NCI-H2227 (cell line): ENCODE measurements at regions not wholly inside any gene's neighbourhood (a gene's known extent, or its start where the extent isn't known, plus 50 kb on each side); places are given as distances from the start of the nearest gene placed in this dataset.

ENCODE experiments used
- DNase-seq: peaks from one replicate; lab custom pipeline; 2025; ENCODE audit not compliant: unreplicated experiment; lab: John Stamatoyannopoulos, UW

GRCh38 chr1:36644556-36644955 lies 161.8 kb upstream of the CSF3R start:
- DNase-seq, result no peak

GRCh38 chr1:36643371-36644270 lies 160.9 kb upstream of the CSF3R start:
- no peak for DNase-seq

GRCh38 chr1:36642802-36643201 lies 160.1 kb upstream of the CSF3R start:
- DNase-seq, result no peak

DNA sequence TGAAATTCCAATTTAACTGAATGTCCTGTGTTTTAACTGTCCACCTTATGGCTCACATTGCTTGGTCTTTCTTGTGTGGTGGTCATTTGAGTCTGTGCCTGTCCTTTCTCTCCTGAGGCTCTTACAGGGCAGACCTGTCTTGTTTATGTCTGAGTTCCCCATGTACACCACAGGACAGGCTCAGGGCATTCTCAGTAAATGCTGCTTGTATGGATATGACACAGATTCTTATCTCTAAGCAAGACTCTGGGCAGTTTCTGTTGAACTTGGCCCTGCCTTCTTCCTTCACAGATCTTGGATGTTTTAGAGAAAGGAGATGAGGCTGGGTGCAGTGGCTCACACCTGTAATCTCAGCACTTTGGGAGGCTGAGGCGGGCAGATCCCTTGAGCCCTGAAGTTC lies 159.1 kb upstream of the CSF3R start:
- DNase-seq, result no peak

DNA sequence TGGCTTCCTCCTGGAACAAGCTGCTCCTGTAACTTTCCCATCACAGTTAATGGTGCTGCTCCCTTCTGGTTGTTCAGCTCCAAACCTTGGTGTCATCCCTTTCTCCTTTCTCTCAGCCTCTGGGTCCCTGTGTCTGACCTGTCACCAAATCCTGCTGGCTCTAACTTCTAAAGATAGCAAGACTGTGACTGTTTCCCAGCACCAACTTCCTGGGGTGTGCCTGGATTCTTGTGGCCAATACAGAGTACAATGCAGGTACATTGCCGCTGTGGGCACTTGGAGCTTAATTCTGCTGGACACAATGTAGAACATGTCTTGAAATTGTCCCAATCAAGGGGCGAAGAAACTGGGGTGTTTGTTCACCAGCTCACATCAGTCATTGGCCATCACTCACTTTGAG lies 156.7 kb upstream of the CSF3R start:
- DNase-seq, result no peak

GRCh38 chr1:36638268-36638667 lies 155.6 kb upstream of the CSF3R start:
- no peak for DNase-seq

DNA sequence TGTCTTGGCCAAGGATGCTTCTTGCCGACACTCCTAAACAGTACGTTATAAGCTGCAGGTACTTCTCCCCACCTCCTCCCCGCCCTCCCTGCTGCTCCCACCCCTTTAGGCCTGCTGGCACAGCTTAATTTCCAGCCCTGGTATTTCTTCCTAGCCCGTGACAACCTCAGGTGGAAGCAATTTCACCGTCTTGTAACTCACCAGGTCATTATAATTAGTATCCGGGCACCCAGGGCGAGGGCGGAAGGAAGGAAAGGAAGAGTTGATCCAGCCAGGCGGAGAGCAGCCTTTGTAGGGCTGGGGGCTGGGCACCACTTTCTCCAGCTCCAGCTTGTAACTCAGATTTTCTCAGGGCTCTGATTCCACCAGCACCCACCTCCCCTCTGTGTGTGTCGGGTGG lies 153.5 kb upstream of the CSF3R start:
- DNase-seq, result no peak

GRCh38 chr1:36635284-36635683 lies 152.6 kb upstream of the CSF3R start:
- DNase-seq, result no peak

DNA sequence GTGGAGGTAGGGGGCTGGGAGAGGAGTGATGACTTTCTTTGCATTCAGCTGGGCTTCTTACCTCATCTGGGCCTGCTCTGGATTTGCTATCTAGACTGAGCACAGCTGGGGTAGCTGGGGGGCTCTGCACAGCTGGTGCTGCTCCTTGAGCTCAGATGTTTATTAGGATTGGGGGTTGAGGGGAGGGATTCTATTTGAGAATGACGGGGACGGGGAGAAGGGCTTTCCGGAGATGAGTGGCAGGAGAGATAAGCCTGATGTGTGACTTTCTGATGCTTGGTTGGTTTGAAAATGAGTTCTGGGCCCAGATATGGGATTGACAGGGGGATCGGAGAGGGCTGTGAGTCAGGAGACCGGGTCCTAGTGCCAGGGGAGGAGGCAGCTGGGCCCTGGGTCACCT lies 146.1 kb upstream of the CSF3R start:
- no peak for DNase-seq

GRCh38 chr1:36626435-36626834 lies 143.7 kb upstream of the CSF3R start:
- DNase-seq, result no peak

GRCh38 chr1:36625935-36626310 lies 143.2 kb upstream of the CSF3R start:
- no peak for DNase-seq

DNA sequence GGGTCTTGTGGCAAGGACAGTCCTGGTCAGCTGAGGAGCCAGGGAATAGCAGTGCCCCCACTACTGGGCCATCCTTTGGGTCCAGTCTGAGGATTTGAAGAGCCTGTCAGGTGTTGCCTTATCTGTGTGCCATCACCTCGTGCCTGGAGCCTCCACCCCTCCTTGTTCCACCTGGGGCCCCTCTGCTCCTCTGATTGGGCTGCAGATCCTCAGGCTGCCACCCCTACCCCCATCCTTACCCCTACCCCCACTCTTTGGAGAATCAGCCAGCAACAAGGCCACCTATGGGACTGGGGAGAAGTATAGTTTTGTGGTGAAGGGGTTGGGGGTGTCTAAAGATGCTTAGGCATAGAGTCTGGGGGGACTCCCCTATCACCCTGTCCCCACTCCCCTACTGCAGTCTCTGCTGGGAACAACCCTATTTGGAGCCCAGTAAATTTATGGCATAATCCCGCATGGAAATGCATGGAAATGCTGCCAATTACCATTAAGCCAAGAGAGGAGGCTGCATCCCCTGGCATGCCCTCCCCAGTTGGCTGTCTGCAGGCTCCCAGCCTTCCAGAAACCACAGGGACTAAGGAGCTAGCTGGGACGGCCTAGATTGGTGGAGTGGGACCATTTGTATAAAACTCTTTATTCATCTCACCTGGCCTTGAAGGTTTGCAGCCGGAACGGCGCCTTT lies 142.7 kb upstream of the CSF3R start:
- no peak for DNase-seq

DNA sequence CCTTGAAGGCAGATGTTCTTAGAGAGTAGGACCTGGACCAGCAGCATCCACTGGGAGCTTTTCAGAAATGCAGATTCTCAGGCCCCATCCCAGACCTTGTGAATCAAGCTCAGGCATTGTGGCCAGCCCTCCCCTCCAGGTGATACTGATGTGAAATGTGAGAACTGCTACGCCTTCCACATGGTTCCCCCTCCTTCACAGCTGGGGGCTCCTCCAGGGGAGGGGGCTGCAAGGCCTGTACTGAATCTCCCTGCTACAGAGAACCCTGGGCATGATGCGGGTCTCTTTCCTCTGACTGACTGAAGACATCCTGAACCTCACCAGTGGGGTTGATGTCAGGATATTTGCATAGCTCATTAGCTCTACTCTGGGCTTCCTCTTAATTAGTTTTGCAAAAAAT lies 141.8 kb upstream of the CSF3R start:
- no peak for DNase-seq

GRCh38 chr1:36622741-36623648 lies 140.3 kb upstream of the CSF3R start:
- no peak for DNase-seq

DNA sequence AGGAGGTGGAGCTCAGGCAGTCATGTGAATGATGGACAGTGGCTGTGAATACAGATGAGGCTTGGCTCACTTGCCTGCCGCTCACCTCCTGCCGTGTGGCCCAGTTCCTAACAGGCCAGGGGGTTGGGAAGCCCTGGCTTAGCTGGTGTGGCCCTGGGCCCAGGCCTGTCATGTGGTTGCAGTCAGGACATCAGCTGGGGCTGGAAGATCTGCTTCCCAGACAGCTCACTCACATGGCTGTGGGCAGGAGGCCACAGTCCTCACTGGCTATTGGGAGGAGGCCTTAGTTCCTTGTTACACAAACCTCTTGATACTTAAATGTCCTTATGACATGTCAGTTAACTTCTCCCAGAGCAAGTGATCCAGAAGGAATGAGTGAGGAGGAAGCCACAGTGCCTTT lies 138.8 kb upstream of the CSF3R start:
- no peak for DNase-seq

DNA sequence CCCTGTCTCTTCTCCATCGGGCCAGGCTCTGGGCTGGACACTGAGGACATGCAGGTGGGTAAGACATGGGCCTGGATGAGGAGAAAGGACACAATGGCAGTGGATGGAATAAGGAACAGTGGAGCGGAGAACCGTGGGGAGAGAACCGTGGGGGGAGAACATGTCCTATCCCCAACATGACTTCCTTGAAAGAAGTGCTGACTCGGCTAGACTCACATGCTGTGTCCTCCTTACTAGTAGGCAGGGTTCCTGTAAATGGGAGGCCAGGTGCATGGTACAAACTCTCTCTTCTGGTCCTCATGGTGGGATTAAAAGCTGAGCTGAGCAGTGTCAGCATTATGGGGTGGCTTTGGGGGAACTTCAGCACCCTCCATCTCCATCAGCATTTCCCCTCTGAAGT lies 137.4 kb upstream of the CSF3R start:
- no peak for DNase-seq

DNA sequence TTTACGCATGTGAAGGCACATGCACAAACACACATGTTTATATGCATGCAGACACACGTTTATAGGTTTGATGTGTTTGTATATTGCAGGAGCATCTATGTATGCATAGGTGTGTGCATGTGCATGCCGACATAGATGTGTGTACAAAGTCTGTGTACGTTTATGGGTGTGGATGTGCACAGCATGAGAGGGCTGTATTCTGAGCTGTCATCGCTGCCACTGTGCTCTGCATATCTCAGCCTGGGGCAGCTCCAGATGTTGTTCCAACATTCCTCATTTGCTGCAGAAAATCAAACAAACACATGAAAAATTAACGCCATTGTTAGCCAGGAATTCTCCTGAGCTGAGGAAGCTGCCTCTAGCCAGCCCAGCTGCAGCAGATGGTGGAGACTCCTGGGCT lies 132.3 kb upstream of the CSF3R start:
- DNase-seq, result no peak

DNA sequence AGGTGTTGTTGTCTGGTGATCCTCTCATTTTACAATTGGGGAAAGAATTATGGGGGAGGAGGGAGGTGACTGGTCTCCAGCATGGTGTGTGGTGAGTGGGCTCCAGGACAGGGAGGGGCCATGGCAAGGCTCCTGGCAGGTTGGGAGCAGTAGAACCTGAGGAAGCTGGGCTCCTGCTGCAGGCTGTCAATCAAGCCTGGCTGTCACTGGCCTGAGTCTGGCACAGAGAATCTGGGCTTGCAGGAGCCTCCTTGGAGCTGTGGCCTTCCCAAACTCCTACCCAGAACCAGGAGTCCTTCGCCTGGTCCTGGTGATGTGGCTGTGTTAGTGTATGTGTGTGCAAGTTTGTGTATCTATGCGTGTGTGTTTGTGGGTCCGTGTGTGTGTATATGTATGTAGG lies 131.9 kb upstream of the CSF3R start:
- DNase-seq, result no peak

- DNase-seq, result no peak
Measured at GRCh38 chr1:36613721-36614120, 131.0 kb upstream of the CSF3R start.

DNA sequence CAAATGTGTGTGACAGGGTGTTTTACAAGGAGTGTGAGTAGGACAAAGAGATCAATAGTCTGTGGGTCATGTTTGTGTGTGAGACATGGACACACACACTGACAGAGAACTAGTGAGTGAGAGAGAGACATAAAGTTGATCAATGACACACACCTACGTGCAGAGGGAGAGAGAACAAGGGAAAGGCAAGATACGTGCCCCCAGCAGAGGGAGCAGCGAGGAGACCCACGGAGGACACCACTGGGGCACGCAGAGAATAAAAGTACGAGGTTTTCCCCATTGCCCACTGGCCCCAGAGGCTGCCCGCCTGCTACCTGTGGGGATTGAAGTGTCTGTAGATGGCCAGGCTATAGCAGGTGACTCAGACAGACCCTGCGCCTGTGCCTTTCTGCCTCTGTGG lies 130.2 kb upstream of the CSF3R start:
- no peak for DNase-seq

- no peak for DNase-seq
Measured at GRCh38 chr1:36612121-36612520, 129.4 kb upstream of the CSF3R start.
